Mesenchymal stem cell (in vitro differentiated cells and primary cell): ENCODE measurements at regions not wholly inside any gene's neighbourhood (a gene's known extent, or its start where the extent isn't known, plus 50 kb on each side); places are given as distances from the start of the nearest gene placed in this dataset.

ENCODE experiments used
- DNase-seq: peaks from one replicate; pipeline ENCODE4 v3.0.0-alpha.2; 2013
- H2AFZ ChIP-seq: one replicate; pipeline ENCODE4 v1.6.1; 2013; ENCODE audit warnings: low read depth, mild to moderate bottlenecking, control low read depth, inconsistent platforms, low read length, moderate library complexity
- H2AK5ac ChIP-seq: 2 replicates; pipeline ENCODE4 v1.6.1; 2013; ENCODE audit warnings: low read length, moderate library complexity, mild to moderate bottlenecking, inconsistent platforms; ENCODE audit not compliant: severe bottlenecking
- H2BK120ac ChIP-seq: one replicate; pipeline ENCODE4 v1.6.1; 2013; ENCODE audit warnings: low read depth, mild to moderate bottlenecking, inconsistent platforms, low read length, moderate library complexity
- H2BK12ac ChIP-seq, 2 experiments: one replicate each; pipeline ENCODE4 v1.6.1; 2013; ENCODE audit warnings: inconsistent platforms in 2 of 2, low read length in 2 of 2, mild to moderate bottlenecking in 2 of 2, moderate library complexity in 2 of 2, control low read depth in 1 of 2
- H2BK15ac ChIP-seq: one replicate; pipeline ENCODE4 v1.6.1; 2013; ENCODE audit warnings: mild to moderate bottlenecking, low read depth, inconsistent platforms; ENCODE audit not compliant: poor library complexity, severe bottlenecking
- H2BK5ac ChIP-seq: 2 replicates; pipeline ENCODE4 v1.6.1; 2013; ENCODE audit warnings: low read depth, mild to moderate bottlenecking, low read length, control low read depth, inconsistent platforms; ENCODE audit not compliant: poor library complexity, severe bottlenecking
- H3K14ac ChIP-seq, 2 experiments: one replicate each; pipeline ENCODE4 v1.6.1; 2013; ENCODE audit warnings: inconsistent platforms in 2 of 2, low read length in 2 of 2, control low read depth in 1 of 2, mild to moderate bottlenecking in 1 of 2, moderate library complexity in 1 of 2
- H3K18ac ChIP-seq, 2 experiments: one replicate each; pipeline ENCODE4 v1.6.1; 2013; ENCODE audit warnings: inconsistent platforms in 2 of 2, low read length in 2 of 2, control low read depth in 1 of 2, low read depth in 1 of 2, mild to moderate bottlenecking in 1 of 2
- H3K23ac ChIP-seq, 2 experiments: one replicate each; pipeline ENCODE4 v1.6.1; 2013; ENCODE audit warnings: inconsistent platforms in 2 of 2, low read length in 2 of 2, mild to moderate bottlenecking in 2 of 2, moderate library complexity in 2 of 2, control low read depth in 1 of 2
- H3K27ac ChIP-seq: 2 replicates; pipeline ENCODE4 v1.5.1; 2013; ENCODE audit warnings: mild to moderate bottlenecking, moderate library complexity, low read length, control low read depth, inconsistent platforms; ENCODE audit not compliant: poor library complexity, severe bottlenecking
- H3K27me3 ChIP-seq, 2 experiments: 2 replicates each; pipeline versions ENCODE4 v1.6.1 to v1.7.0; 2013; ENCODE audit warnings: low read length in 2 of 2, mild to moderate bottlenecking in 2 of 2, moderate library complexity in 2 of 2, control low read depth in 1 of 2, inconsistent platforms in 1 of 2; ENCODE audit not compliant: control insufficient read depth in 1 of 2, insufficient read depth in 1 of 2
- H3K36me3 ChIP-seq, 2 experiments: 2 replicates each; pipeline versions ENCODE4 v1.6.1 to v1.7.0; 2013; ENCODE audit warnings: low read length in 2 of 2, control low read depth in 1 of 2, inconsistent platforms in 1 of 2, low read depth in 1 of 2, mild to moderate bottlenecking in 1 of 2; ENCODE audit not compliant: insufficient read depth in 2 of 2, control insufficient read depth in 1 of 2
- H3K4ac ChIP-seq, 2 experiments: one replicate each; pipeline ENCODE4 v1.6.1; 2013; ENCODE audit warnings: inconsistent platforms in 2 of 2, low read length in 2 of 2, mild to moderate bottlenecking in 2 of 2, moderate library complexity in 2 of 2, control low read depth in 1 of 2, low read depth in 1 of 2
- H3K4me1 ChIP-seq: 2 replicates; pipeline ENCODE4 v1.6.1; 2013; ENCODE audit warnings: low read depth, low read length, control low read depth; ENCODE audit not compliant: control insufficient read depth, insufficient read depth
- H3K4me2 ChIP-seq: 2 replicates; pipeline ENCODE4 v1.6.1; 2013; ENCODE audit warnings: low read length, mild to moderate bottlenecking, inconsistent platforms; ENCODE audit not compliant: poor library complexity, severe bottlenecking
- H3K4me3 ChIP-seq, 2 experiments: 2 replicates each; pipeline versions ENCODE4 v1.5.1 to v1.7.0; 2013; ENCODE audit warnings: low read length in 2 of 2, mild to moderate bottlenecking in 2 of 2, control low read depth in 1 of 2, low read depth in 1 of 2; ENCODE audit not compliant: insufficient read depth in 1 of 2
- H3K79me1 ChIP-seq: replicated peaks from 2 replicates; pipeline ENCODE4 v1.6.1; 2013; ENCODE audit warnings: mild to moderate bottlenecking, control low read depth, low read length, inconsistent platforms; ENCODE audit not compliant: poor library complexity, severe bottlenecking
- H3K9ac ChIP-seq: 2 replicates; pipeline ENCODE4 v1.7.0; 2013; ENCODE audit warnings: mild to moderate bottlenecking, low read length, moderate library complexity
- H3K9me3 ChIP-seq: 2 replicates; pipeline ENCODE4 v1.7.0; 2013; ENCODE audit warnings: mild to moderate bottlenecking, low read length; ENCODE audit not compliant: control insufficient read depth
- H4K8ac ChIP-seq: one replicate; pipeline ENCODE4 v1.6.1; 2013; ENCODE audit warnings: inconsistent platforms, mild to moderate bottlenecking, low read length, moderate library complexity
- H4K91ac ChIP-seq: one replicate; pipeline ENCODE4 v1.6.1; 2013; ENCODE audit warnings: mild to moderate bottlenecking, low read length, inconsistent platforms
- WGBS: methylation state at CpG from one replicate; pipeline ENCODE4 v1.1.7; 2013; ENCODE audit warnings: mixed read lengths; 5-methylcytosine and 5-hydroxymethylcytosine counted together

DNA sequence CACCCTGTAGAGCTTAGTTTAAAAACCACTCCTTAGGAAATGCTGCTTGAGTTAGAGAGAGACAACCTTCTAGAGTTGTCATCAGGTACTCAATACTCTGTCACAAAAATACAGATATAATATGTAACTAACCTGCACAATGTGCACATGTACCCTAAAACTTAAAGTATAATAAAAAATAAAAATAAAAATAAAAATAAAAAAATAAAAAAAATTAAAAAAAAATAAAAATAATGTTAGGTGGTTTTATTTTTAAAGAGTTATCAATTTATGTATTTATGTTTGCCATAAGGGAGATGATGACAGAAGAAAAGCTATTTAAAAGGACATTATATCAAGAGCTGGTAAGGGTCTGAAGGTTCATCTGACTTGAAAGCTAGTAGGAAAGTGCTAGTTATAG lies 397.9 kb downstream of the TMA16 start:
- no peaks in the 10 kb centered on the region for H3K27me3 ChIP-seq
- DNase-seq, result no peak
- no peak overlapping the region for H2BK120ac ChIP-seq
- no peaks in the 10 kb centered on the region for H3K36me3 ChIP-seq
- no peak overlapping the region for H3K9ac ChIP-seq
- no peaks in the 10 kb centered on the region for H3K9me3 ChIP-seq
- no peak overlapping the region for H2BK12ac ChIP-seq
- no peak overlapping the region for H3K4me2 ChIP-seq
- H3K4me3 ChIP-seq, result no peak overlapping the region
- H3K18ac ChIP-seq, result no peak overlapping the region
- no peak overlapping the region for H2BK15ac ChIP-seq
- no peak overlapping the region for H3K23ac ChIP-seq
- H3K27ac ChIP-seq, result no peak overlapping the region
- no peak overlapping the region for H2BK5ac ChIP-seq
- H3K4me1 ChIP-seq, result no peaks in the 10 kb centered on the region
- no peak overlapping the region for H3K14ac ChIP-seq
- H3K79me1 ChIP-seq, result no peaks in the 10 kb centered on the region
- no peak overlapping the region for H2AFZ ChIP-seq
- H4K8ac ChIP-seq, result no peak overlapping the region
- no peak overlapping the region for H2AK5ac ChIP-seq
- H4K91ac ChIP-seq, result no peak overlapping the region
- H3K4ac ChIP-seq, result no peak overlapping the region

DNA sequence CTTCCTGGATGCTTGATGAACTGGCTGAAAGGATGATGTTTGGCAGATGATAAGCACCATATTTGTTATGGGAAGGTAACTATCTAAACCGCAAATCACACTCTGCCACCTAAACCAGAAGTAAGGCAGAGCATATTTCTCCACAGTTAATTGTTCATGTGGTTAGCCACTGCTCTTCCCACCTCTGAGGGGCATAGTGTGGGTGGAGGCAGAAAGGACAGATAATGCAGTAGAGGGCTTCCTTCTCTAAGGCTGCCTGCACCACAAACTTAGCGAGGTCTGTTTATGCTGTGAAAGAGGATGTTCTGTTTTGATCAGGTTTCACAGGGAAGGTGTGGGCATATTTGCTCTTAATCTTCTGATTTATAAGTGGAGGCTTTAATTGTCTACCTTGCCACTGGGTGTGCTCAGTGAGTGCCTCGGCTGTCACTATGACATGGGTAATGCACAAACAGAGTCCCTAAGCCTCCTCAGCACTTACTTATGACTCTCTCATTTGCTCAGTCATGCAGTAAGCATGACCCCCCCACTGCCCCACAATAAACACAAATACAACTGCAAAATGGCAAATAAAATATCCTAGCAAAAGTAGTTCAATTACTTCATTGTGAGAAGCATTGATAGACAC lies 401.0 kb downstream of the TMA16 start:
- no peaks in the 10 kb centered on the region for H3K4me1 ChIP-seq
- H2BK12ac ChIP-seq, result no peak overlapping the region
- H4K8ac ChIP-seq, result no peak overlapping the region
- no peak overlapping the region for H3K23ac ChIP-seq
- H3K79me1 ChIP-seq, result no peaks in the 10 kb centered on the region
- no peaks in the 10 kb centered on the region for H3K27me3 ChIP-seq
- H2BK5ac ChIP-seq, result no peak overlapping the region
- no peak overlapping the region for H3K18ac ChIP-seq
- H3K4me2 ChIP-seq, result no peak overlapping the region
- H3K36me3 ChIP-seq, result no peaks in the 10 kb centered on the region
- 77% methylated on average over 2 of the region's 3 CpGs for WGBS
- no peak overlapping the region for H3K27ac ChIP-seq
- no peak overlapping the region for H2AK5ac ChIP-seq
- no peak overlapping the region for H3K4ac ChIP-seq
- H3K9ac ChIP-seq, result no peak overlapping the region
- no peak overlapping the region for H4K91ac ChIP-seq
- H3K9me3 ChIP-seq, result no peaks in the 10 kb centered on the region
- H2AFZ ChIP-seq, result no peak overlapping the region
- H3K14ac ChIP-seq, result no peak overlapping the region
- DNase-seq, result no peak
- no peak overlapping the region for H3K4me3 ChIP-seq
- no peak overlapping the region for H2BK15ac ChIP-seq
- no peak overlapping the region for H2BK120ac ChIP-seq

DNA sequence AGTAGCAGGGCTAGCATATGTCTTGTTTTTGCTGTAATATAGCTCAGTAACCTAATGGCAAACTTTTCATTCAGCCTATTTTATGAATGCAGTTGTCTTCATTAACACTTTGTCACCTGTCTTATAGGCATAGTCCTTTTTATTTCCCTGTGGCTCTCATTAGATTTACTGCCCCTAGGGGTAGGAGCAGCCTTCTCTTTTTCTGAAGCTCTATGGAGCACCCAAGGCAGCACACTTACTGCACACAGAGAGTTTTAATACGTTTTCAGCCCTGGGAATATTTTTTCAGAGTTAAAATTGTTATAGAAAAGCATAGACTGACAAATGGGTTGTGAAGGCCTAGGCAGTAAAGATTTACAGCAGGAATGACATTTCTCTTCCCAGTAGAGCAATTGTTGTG lies 406.8 kb downstream of the TMA16 start:
- Histone ChIP-seq H3K4me1 (no peaks in the 10 kb centered on the region), H3K9me3 (no peaks in the 10 kb centered on the region), H2AFZ (no peak overlapping the region), H2BK12ac (no peak overlapping the region), H2AK5ac (no peak overlapping the region), H3K27me3 (no peaks in the 10 kb centered on the region), H4K91ac (no peak overlapping the region), H3K18ac (no peak overlapping the region), H3K23ac (no peak overlapping the region), H3K36me3 (no peaks in the 10 kb centered on the region), H3K4me2 (no peak overlapping the region), H3K27ac (no peak overlapping the region), H3K4me3 (no peak overlapping the region), H2BK120ac (no peak overlapping the region), H3K4ac (no peak overlapping the region), H2BK5ac (no peak overlapping the region), H3K9ac (no peak overlapping the region), H4K8ac (no peak overlapping the region), H3K79me1 (no peaks in the 10 kb centered on the region), H3K14ac (no peak overlapping the region), H2BK15ac (no peak overlapping the region)
- DNase-seq, result no peak
- 60% methylated on average over 1 of the region's 1 CpG for WGBS

DNA sequence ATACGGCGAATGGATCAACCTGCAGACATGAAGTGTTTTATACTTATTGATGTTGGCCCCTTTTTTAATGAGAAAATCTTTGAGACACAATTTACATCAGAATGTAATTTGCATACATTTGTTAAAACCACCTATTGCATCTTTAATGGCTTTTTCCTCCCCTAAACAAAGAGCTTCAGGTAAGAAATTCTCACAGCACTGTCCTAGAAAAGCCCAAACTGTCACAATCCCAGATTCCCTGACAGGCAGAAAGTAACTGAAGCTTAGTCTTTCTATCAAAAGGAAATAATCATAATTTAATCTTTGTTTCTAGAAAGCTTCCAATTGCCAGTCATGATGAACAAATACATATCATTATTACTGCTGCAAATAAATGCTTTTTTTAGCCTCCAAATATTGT lies 407.9 kb downstream of the TMA16 start:
- no peak overlapping the region for H3K27ac ChIP-seq
- no peaks in the 10 kb centered on the region for H3K4me1 ChIP-seq
- H3K4ac ChIP-seq, result no peak overlapping the region
- no peaks in the 10 kb centered on the region for H3K9me3 ChIP-seq
- no peak overlapping the region for H2AK5ac ChIP-seq
- H3K23ac ChIP-seq, result no peak overlapping the region
- no peak for DNase-seq
- H4K91ac ChIP-seq, result no peak overlapping the region
- H3K4me3 ChIP-seq, result no peak overlapping the region
- H2BK5ac ChIP-seq, result no peak overlapping the region
- H3K79me1 ChIP-seq, result no peaks in the 10 kb centered on the region
- H3K18ac ChIP-seq, result no peak overlapping the region
- H2BK120ac ChIP-seq, result no peak overlapping the region
- no peaks in the 10 kb centered on the region for H3K27me3 ChIP-seq
- H3K14ac ChIP-seq, result no peak overlapping the region
- H3K36me3 ChIP-seq, result no peaks in the 10 kb centered on the region
- H2BK15ac ChIP-seq, result no peak overlapping the region
- H2AFZ ChIP-seq, result no peak overlapping the region
- H4K8ac ChIP-seq, result no peak overlapping the region
- H3K9ac ChIP-seq, result no peak overlapping the region
- no CpG with 5 or more reads among the region's 2 CpGs for WGBS
- no peak overlapping the region for H2BK12ac ChIP-seq
- no peak overlapping the region for H3K4me2 ChIP-seq
